Putamen (tissue), 1 donor: ENCODE measurements at regions not wholly inside any gene's neighbourhood (a gene's known extent, or its start where the extent isn't known, plus 50 kb on each side); places are given as distances from the start of the nearest gene placed in this dataset.

Experiments used
- DNase-seq: peaks from one replicate; pipeline ENCODE4 v3.0.0-alpha.2; 2016; ENCODE audit warnings: low spot score

DNA sequence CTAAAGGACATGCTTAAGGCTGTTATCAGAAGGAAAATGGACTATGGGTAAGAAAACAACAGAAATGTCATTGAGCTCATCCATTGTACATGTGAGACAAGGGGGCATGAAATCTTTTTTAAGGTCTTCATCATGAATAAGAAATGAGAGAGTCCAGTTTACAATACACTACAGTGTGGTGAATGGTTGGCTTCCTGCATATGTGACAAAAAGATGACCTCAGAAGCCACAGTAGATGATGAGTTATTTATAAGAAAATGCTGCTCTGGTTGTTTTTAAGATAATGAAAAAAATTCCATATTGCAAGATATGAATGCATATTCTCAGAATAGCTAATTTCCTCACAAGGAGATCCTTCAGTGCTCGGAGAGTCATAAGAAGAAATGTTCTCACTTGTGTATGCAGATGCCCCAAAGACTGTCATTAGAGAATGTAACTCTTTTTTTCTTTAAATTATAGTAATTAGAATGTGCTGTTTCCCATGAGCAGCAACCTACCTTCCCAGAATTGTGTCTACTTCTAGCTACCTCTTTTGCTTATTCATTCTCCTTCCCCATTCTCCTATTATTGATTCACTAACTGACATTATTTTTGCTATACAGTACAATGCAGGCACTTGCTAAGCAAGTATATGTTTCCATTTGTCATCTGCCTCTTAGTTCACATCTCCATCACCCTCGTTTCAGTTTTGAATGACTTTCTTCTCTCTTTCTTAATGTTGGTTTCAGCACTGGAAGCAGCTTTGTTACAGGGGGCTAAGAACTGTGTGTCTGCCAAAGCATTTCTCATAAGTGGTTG is 152.0 kb upstream of the PEX5L start:
- DNase-seq, result no peak

DNA sequence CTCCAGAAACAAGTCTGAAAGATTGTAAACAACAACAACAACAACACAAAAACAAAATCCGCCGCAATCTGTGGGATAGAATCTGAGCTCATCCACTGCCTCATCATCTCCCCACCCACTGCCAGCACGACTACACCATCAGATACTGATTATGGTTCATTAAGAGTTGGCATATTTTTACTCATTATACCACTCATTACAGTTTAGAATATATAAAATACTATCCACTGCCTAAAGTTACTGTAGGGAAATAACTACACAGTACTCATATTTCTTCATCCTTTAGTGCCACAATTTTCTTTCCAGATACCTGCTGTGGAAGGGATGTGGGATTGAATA is 152.5 kb upstream of the PEX5L start:
- DNase-seq, result no peak

DNA sequence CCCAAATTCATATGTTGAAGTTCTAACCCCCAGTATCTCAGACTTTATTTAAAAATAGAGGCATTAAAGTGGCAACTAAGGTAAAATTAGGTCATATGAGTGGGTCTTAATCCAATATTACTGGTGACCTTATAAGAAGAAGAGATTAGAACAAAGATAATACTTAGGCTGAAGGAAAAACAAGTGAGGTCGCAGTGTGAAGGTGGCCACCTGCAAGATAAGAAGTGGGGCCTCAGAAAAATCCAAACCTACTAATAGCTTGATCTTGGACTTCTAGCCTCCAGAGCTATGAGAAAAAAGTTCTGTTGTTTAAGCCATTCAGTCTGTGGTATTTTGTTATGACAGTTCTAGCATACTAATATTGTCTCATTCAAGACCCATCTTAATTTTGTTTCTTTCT is 159.9 kb upstream of the PEX5L start:
- no peak for DNase-seq

GRCh38 chr3:180199417-180199995 is 162.8 kb upstream of the PEX5L start:
- DNase-seq, result no peak

DNA sequence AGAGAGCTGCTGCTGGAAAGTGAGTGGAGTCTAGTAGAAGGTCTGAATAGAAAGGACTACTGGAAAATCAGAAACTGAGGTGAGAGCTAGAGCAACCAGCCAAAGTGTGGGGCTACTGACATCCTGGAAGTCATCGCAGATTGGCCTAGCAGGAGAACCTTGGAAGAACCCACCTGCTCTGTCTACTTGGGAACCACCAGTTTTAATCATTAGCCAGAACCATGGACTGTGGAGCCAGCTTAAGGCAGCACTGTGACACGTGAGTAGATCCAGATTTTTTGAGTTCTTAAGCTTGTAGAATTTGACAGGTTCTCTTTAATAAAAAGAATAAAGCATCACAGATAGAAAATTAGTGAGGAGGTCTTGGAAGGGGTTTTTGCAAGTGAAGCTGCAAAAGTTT is 179.1 kb upstream of the PEX5L start:
- DNase-seq, result no peak

- DNase-seq, result no peak
These were observed 186.5 kb upstream of the PEX5L start for GRCh38 chr3:180223268-180223667.

DNA sequence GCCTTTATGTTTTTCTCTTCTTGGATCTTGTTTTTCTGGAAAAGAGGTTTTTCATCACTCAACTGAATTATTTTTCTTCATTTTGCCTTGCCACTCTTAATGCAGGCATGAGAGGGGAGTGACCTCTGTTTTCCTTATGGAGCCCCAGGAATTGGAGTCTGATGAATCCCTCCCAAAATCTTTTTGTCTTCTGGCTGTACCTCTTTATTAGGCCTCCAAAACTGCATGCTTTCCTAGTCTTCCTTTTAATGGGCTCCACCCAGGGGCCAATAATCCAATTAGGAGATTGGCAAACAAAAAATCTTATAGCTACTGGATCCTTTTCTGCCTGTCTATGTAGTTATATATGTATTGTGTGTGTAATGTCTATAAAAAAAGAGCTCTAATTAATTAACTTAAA is 192.4 kb upstream of the PEX5L start:
- DNase-seq, result no peak

DNA sequence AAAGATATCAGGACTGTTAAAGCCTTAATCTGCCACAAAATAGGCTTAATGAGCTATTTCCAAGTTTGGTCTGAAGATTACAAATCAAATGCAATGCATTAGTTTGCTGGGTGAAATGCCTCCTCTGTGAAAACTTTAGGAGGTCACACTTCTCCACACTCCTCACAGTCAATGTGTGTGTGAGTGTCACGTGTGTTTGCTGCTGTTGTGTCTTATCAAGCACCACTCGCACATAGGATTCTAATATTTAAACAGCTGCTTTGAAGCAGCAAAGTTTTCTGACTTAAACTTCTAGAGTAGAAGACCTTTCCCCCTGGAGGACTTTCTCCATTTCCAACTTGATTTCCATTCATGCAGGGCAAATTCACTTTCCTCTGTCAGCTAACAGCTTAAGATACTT is 203.2 kb upstream of the PEX5L start:
- DNase-seq, result no peak

GRCh38 chr3:180246688-180247195 is 210.0 kb upstream of the PEX5L start:
- DNase-seq, result no peak

- no peak for DNase-seq
These were observed 213.4 kb upstream of the PEX5L start for GRCh38 chr3:180250172-180250571.

DNA sequence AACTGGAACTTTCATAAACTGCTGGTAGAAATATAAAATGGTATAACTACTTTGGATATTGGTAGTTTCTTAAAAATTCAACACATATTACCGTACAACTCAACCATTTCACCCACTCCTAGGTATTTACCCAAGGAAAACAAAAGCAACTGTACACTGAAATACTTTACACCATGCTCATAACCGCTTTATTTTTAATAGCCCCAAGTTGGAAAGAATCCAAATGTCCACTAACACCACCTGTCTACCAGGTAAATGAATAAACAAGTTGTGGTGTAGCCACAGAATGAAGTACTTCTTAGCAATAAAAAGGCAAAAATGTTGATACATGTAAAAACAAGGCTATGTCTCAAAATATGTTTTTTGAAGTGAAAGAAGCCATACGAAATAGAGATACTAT is 215.9 kb upstream of the PEX5L start:
- no peak for DNase-seq

DNA sequence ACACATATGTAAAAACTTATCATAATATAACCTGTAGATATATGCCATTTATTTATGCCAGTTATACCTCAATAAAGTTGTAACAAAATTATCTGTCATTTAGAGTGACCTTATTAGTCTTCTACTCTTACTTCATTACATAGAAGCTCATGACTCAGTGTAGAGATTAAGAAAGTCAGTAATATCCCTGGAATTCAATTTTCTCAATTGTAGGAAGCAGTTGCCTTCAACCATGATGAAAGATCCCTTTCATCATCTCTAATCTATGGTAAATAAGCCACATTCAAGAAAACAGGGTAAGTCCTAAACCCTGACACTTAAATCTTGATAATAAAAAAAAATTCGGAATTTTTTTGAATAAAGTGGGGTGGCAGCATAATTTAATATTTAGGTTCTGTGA is 216.5 kb upstream of the PEX5L start:
- DNase-seq, result no peak

- no peak for DNase-seq
These were observed 227.7 kb upstream of the PEX5L start for GRCh38 chr3:180264479-180264878.

- DNase-seq, result no peak
These were observed 228.8 kb upstream of the PEX5L start for GRCh38 chr3:180265551-180265950.

GRCh38 chr3:180267202-180267843 is 230.6 kb upstream of the PEX5L start:
- no peak for DNase-seq

DNA sequence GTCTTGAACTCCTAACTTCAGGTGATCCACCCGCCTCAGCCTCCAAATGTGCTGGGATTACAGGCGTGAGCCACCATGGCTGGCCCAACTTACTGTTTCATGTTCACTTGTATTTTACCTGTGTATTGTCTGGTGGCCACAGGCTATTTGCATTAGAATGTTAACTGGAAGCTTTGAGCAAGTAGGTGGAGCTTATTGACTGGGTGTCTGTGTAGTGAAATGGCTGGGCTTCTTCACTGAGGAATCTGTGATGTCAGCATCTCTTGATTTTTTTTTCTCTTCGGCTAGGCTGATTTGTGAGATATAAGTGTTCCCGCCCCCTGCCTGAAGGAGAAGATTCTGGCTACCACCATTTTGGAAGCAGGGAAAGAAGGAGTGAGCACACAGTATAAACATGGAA is 237.8 kb upstream of the PEX5L start:
- DNase-seq, result no peak

DNA sequence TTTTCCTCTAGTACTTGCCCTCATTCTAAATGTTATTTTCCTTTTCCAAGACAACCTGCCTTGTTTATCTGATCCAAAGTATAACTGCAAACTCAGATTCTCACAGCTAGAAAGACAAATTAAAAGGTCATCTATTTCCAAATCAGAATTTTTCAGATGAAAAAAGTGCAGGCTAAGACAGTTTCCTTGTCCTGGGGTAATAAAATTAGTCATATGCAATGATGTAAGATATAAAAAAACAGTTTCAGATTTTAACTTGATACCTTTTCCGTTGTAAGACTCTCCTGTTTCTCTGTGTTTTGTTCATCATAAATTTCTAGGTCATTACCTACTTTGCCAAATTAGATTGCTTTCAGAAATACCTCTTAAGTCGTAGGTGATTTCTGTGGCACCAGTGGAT is 238.4 kb upstream of the PEX5L start:
- no peak for DNase-seq

- DNase-seq, result no peak
These were observed 240.3 kb upstream of the PEX5L start for GRCh38 chr3:180277041-180277440.

DNA sequence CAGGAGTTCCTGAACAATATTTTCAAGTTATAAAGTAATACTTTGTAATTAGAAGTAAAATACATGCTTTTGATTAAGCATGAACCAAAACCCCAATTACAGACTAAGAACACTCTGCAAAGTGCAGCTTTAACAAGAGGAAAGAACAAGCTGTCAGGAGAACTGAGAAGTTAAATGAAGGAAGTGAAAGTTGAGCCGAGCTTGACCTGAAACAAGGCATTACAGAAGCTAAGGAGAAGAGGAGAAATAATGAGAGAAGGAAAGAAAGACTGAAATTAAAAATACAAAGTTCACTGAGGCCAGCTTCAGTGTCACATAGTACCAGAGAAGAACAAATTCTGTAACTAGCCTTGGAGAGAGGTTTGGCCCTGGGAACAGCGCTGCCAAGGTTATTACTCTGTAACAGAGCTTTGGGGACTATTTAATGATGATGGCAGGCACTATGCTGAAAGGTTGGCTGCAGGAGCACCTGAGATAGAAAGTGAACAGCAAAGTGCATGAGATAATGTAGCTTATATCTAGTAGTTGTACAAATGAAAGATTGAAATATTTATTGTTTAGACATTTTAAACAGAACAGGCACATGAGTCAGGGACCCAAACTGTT is 241.9 kb upstream of the PEX5L start:
- DNase-seq, result no peak

DNA sequence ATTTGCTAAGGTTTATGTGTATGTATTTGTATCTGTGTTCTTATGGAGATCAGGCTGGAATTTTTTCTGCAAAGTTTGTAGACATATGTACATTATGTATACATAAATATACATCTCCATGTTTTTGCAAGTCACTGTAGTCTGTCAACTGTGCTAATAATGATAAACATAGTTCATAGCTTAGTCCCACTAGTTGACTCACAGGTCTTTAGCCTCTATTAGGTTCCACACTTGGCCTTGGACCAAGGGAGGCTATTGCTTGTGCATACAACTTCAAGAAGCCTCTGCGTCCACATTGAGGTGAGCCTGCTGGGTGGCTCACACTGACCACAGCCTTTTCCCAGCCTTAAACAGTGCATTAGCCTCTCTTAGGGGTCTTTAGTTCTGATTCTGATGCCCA is 243.8 kb upstream of the PEX5L start:
- no peak for DNase-seq

DNA sequence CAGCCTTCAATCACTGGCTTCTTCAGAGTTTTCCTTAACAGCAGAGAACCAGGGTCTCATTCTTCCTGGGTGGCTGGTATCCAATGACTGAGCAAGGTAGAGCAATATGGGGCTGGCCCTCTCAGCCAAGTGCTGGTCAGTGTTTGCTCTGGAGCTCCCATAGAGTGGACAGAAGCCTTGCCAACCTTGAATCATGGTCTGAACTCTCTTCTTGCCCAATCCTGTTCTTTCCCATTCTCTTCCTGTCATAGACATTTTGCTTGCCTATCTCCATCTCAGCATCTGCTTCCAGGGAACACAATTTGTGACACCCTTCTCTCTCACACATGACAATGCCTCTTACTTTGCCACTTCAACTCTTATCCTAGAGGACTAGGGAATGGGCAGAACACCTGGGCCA is 245.6 kb upstream of the PEX5L start:
- DNase-seq, result no peak

- no peak for DNase-seq
These were observed 246.5 kb upstream of the PEX5L start for GRCh38 chr3:180283251-180283650.
